K562 (cell line): ENCODE measurements at regions not wholly inside any gene's neighbourhood (a gene's known extent, or its start where the extent isn't known, plus 50 kb on each side); places are given as distances from the start of the nearest gene placed in this dataset.

ENCODE experiments used
- ATAC-seq: fragments of 200-7000 bp; cut with Tn5 transposase; 3 replicates; pipeline ENCODE4 v1.9.1; 2020; ENCODE audit warnings: moderate library complexity
- BruUV-seq: library from RNA; stranded (reverse); fragments of 400-500 nt; replicated peaks from 2 replicates; lab custom pipeline; 2021; lab: Mats Ljungman, UMichigan
- CTCF ChIA-PET: fragments of 300-600 bp; formaldehyde crosslinking; extraction: SDS; loops from one replicate; lab custom pipeline; 2021; ENCODE audit warnings: low intra/inter-chr PET ratio; lab: Yijun Ruan, JAX
- POLR2A ChIA-PET: fragments of 300-600, 350-650 bp; sonication (Branson Sonifier 250); formaldehyde crosslinking; extraction: SDS; loops from one replicate; lab custom pipeline; 2021; ENCODE audit warnings: antibody characterized with exemption, inconsistent platforms; lab: Yijun Ruan, JAX
- DNase-seq, 4 experiments: peaks; one replicate each; pipeline versions ENCODE4 v3.0.0 to v3.0.0-alpha.2; 2011 to 2018; ENCODE audit warnings: low spot score in 3 of 4, mixed read lengths in 3 of 4; ENCODE audit errors: extremely low read depth in 1 of 4
- FAIRE-seq: peaks from 2 replicates; lab custom pipeline; 2011; peaks lifted over from hg19 to GRCh38; lab: Jason Lieb, UNC
- H2AFZ ChIP-seq: 2 replicates; pipeline ENCODE4 v1.6.0; 2011; ENCODE audit warnings: low read depth, low read length, control low read depth, inconsistent platforms
- H3K27ac ChIP-seq: fragments of 200-600 bp; 3 replicates; pipeline ENCODE4 v1.8.0; 2011; ENCODE audit warnings: low read depth, mild to moderate bottlenecking, control low read depth, inconsistent platforms, low read length, moderate library complexity, mixed read lengths; ENCODE audit errors: extremely low read depth
- H3K27me3 ChIP-seq, 2 experiments: fragments of 300-600 bp in 1 of 2; 2 replicates in 1 of 2; 3 replicates in 1 of 2; pipeline versions ENCODE4 v1.6.0 to v1.8.0; 2011; ENCODE audit warnings: inconsistent platforms in 2 of 2, low read length in 2 of 2, mild to moderate bottlenecking in 1 of 2, mixed read lengths in 1 of 2, moderate library complexity in 1 of 2; ENCODE audit not compliant: control insufficient read depth in 2 of 2, insufficient read depth in 2 of 2
- H3K36me3 ChIP-seq: fragments of 300-600 bp; 3 replicates; pipeline ENCODE4 v1.8.0; 2011; ENCODE audit warnings: mild to moderate bottlenecking, low read length, inconsistent platforms; ENCODE audit not compliant: control insufficient read depth, insufficient read depth
- H3K4me1 ChIP-seq, 2 experiments: fragments of 200-600 bp in 1 of 2; replicated peaks in 1 of 2; 2 replicates in 1 of 2; 3 replicates in 1 of 2; pipeline versions ENCODE4 v1.5.1 to v1.8.0; 2011; ENCODE audit warnings: inconsistent platforms in 2 of 2, low read length in 2 of 2, mild to moderate bottlenecking in 1 of 2, mixed read lengths in 1 of 2, moderate library complexity in 1 of 2; ENCODE audit not compliant: control insufficient read depth in 2 of 2, insufficient read depth in 2 of 2
- H3K4me2 ChIP-seq: 2 replicates; pipeline ENCODE4 v1.6.1; 2011; ENCODE audit warnings: low read length, control low read depth, inconsistent platforms, mixed read lengths; ENCODE audit not compliant: insufficient read depth
- H3K4me3 ChIP-seq: fragments of 200-600 bp; sonication (generic), shearing (Covaris generic); 2 replicates; pipeline ENCODE4 v1.5.1; 2016; ENCODE audit warnings: control low read depth, inconsistent platforms
- H3K79me2 ChIP-seq: fragments of 200-600 bp; 3 replicates; pipeline ENCODE4 v1.8.0; 2011; ENCODE audit warnings: low read length, inconsistent platforms; ENCODE audit not compliant: control insufficient read depth, insufficient read depth
- H3K9ac ChIP-seq, 2 experiments: 2 replicates each; pipeline versions ENCODE4 v1.6.0 to v1.6.1; 2011; ENCODE audit warnings: low read depth in 2 of 2, low read length in 2 of 2, control low read depth in 1 of 2, inconsistent platforms in 1 of 2, mild to moderate bottlenecking in 1 of 2, mixed read lengths in 1 of 2; ENCODE audit not compliant: insufficient read depth in 1 of 2
- H3K9me1 ChIP-seq: one replicate; pipeline ENCODE4 v1.6.0; 2011; ENCODE audit warnings: inconsistent platforms, mild to moderate bottlenecking, low read length, moderate library complexity; ENCODE audit not compliant: control insufficient read depth, insufficient read depth
- H3K9me3 ChIP-seq: replicated peaks from 2 replicates; pipeline ENCODE4 v1.5.1; 2011; ENCODE audit warnings: low read depth, low read length, inconsistent platforms; ENCODE audit not compliant: control insufficient read depth, insufficient read depth
- H4K20me1 ChIP-seq: replicated peaks from 2 replicates; pipeline ENCODE4 v1.6.1; 2011; ENCODE audit warnings: low read length, inconsistent platforms, mixed read lengths; ENCODE audit not compliant: control insufficient read depth, insufficient read depth
- BCLAF1 ChIP-seq, 2 experiments: fragments of 450-650 bp in 1 of 2; IDR thresholded peaks; 2 replicates each; pipeline ENCODE4 v1.6.1; 2011 to 2017; ENCODE audit warnings: low read depth in 2 of 2, antibody characterized with exemption in 1 of 2, borderline replicate concordance in 1 of 2, low read length in 1 of 2, mild to moderate bottlenecking in 1 of 2, mixed read lengths in 1 of 2; ENCODE audit not compliant: control insufficient read depth in 1 of 2
- CHD4 ChIP-seq: fragments of 200-600 bp; sonication (generic); IDR thresholded peaks from 3 replicates; pipeline ENCODE4 v1.6.1; 2012; ENCODE audit warnings: low read depth, mild to moderate bottlenecking, mixed read lengths, low read length, inconsistent platforms; ENCODE audit not compliant: insufficient read depth, insufficient replicate concordance, poor library complexity, severe bottlenecking
- EZH2 ChIP-seq: IDR thresholded peaks from 2 replicates; pipeline ENCODE4 v1.6.1; 2012; ENCODE audit warnings: low read depth, mild to moderate bottlenecking, inconsistent platforms, low read length, borderline replicate concordance
- GABPA ChIP-seq: fragments of 200-800 bp; sonication (Bioruptor generic); conservative IDR thresholded peaks from 2 replicates; pipeline ENCODE4 v1.6.1; 2016; ENCODE audit warnings: low read depth, missing genetic modification characterization, missing compliant biosample characterization
- PCBP2 ChIP-seq: fragments of 200-400 bp; formaldehyde crosslinking; IDR thresholded peaks from 2 replicates; pipeline ENCODE4 v1.6.1; 2018; ENCODE audit warnings: low read length, low read depth, mild to moderate bottlenecking, moderate library complexity; ENCODE audit not compliant: poor library complexity, severe bottlenecking
- PHTF2 ChIP-seq: fragments of 250-450 bp; sonication (Bioruptor Pico); IDR thresholded peaks from 2 replicates; pipeline ENCODE4 v1.5.0; 2021; ENCODE audit warnings: mild to moderate bottlenecking
- POLR2H ChIP-seq: IDR thresholded peaks from 2 replicates; pipeline ENCODE4 v1.6.1; 2016; ENCODE audit warnings: missing genetic modification characterization, low read depth, mild to moderate bottlenecking, control low read depth, missing compliant biosample characterization, moderate library complexity
- ZFP36 ChIP-seq: fragments of 150-350 bp; IDR thresholded peaks from 2 replicates; pipeline ENCODE4 v1.6.1; 2018; ENCODE audit warnings: low read length, low read depth; ENCODE audit not compliant: partially characterized antibody
- ZNF507 ChIP-seq: conservative IDR thresholded peaks from 2 replicates; pipeline ENCODE4 v1.6.1; 2017; ENCODE audit warnings: missing genetic modification characterization, missing compliant biosample characterization
- WGBS: fragments of 100-300 bp; shearing (Covaris generic); methylation state at CpG from one replicate; pipeline ENCODE4 v1.1.6; 2016; ENCODE audit warnings: low coverage, mixed read lengths; ENCODE audit not compliant: insufficient coverage; ENCODE audit errors: missing lambda C conversion rate; 5-methylcytosine and 5-hydroxymethylcytosine counted together
- in situ Hi-C: fragments of 300-500 bp; cut with MboI; formaldehyde crosslinking; loops from 4 replicates; pipeline ENCODE4 v1.15.0; 2018; ENCODE audit warnings: inconsistent platforms, mixed read lengths
- intact Hi-C: fragments of 100-400 bp; cut with micrococcal nuclease; formaldehyde crosslinking; loops from 2 replicates; pipeline ENCODE4 v1.14.2; 2022
- TF ChIP-seq, protein P1 (sequence below): sonication (generic); formaldehyde crosslinking; IDR thresholded peaks from 2 replicates; pipeline ENCODE4 v1.8.0; 2023; ENCODE audit warnings: mild to moderate bottlenecking, missing genetic modification reagents
- TF ChIP-seq, protein P2 (sequence below), 3 experiments: IDR thresholded peaks in 2 of 3; conservative IDR thresholded peaks in 1 of 3; 2 replicates each; pipeline ENCODE4 v1.5.1; 2011 to 2012; ENCODE audit warnings: low read length in 3 of 3, mild to moderate bottlenecking in 3 of 3, control low read depth in 2 of 3, improper control_type of control experiment in 1 of 3, inconsistent platforms in 1 of 3, low read depth in 1 of 3, mixed read lengths in 1 of 3, moderate library complexity in 1 of 3; ENCODE audit not compliant: insufficient read depth in 2 of 3

- intact Hi-C loops: no loop called here
- H3K27ac ChIP-seq: no peak overlapping the region
- TF ChIP-seq PHTF2 (no peak), BCLAF1 (IDR thresholded peaks at IDR 0.05; ENCODE audit: borderline replicate concordance in 1 of 2, control insufficient read depth in 1 of 2, low read depth in 2 of 2, low read length in 1 of 2) (no peak), ZNF507 (no peak), ZFP36 (no peak), PCBP2 (no peak), POLR2H (no peak), CHD4 (no peak), EZH2 (no peak), GABPA (tag) (no peak)
- TF ChIP-seq, protein P1, sequence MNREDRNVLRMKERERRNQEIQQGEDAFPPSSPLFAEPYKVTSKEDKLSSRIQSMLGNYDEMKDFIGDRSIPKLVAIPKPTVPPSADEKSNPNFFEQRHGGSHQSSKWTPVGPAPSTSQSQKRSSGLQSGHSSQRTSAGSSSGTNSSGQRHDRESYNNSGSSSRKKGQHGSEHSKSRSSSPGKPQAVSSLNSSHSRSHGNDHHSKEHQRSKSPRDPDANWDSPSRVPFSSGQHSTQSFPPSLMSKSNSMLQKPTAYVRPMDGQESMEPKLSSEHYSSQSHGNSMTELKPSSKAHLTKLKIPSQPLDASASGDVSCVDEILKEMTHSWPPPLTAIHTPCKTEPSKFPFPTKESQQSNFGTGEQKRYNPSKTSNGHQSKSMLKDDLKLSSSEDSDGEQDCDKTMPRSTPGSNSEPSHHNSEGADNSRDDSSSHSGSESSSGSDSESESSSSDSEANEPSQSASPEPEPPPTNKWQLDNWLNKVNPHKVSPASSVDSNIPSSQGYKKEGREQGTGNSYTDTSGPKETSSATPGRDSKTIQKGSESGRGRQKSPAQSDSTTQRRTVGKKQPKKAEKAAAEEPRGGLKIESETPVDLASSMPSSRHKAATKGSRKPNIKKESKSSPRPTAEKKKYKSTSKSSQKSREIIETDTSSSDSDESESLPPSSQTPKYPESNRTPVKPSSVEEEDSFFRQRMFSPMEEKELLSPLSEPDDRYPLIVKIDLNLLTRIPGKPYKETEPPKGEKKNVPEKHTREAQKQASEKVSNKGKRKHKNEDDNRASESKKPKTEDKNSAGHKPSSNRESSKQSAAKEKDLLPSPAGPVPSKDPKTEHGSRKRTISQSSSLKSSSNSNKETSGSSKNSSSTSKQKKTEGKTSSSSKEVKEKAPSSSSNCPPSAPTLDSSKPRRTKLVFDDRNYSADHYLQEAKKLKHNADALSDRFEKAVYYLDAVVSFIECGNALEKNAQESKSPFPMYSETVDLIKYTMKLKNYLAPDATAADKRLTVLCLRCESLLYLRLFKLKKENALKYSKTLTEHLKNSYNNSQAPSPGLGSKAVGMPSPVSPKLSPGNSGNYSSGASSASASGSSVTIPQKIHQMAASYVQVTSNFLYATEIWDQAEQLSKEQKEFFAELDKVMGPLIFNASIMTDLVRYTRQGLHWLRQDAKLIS (CRISPR knock-in tag): no peak
- TF ChIP-seq, protein P2, sequence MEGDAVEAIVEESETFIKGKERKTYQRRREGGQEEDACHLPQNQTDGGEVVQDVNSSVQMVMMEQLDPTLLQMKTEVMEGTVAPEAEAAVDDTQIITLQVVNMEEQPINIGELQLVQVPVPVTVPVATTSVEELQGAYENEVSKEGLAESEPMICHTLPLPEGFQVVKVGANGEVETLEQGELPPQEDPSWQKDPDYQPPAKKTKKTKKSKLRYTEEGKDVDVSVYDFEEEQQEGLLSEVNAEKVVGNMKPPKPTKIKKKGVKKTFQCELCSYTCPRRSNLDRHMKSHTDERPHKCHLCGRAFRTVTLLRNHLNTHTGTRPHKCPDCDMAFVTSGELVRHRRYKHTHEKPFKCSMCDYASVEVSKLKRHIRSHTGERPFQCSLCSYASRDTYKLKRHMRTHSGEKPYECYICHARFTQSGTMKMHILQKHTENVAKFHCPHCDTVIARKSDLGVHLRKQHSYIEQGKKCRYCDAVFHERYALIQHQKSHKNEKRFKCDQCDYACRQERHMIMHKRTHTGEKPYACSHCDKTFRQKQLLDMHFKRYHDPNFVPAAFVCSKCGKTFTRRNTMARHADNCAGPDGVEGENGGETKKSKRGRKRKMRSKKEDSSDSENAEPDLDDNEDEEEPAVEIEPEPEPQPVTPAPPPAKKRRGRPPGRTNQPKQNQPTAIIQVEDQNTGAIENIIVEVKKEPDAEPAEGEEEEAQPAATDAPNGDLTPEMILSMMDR (IDR thresholded peaks at IDR 0.05 in 2 of 3, conservative IDR thresholded peaks at IDR 0.05 in 1 of 3; ENCODE audit: insufficient read depth in 2 of 3, low read depth in 1 of 3, low read length in 3 of 3): no peak
These were observed 105.0 kb upstream of the FRMD6 start for GRCh38 chr14:51546603-51547258.

More at GRCh38 chr14:51546603-51547258, 105.0 kb upstream of the FRMD6 start:
- Histone ChIP-seq H2AFZ (no peak overlapping the region), H3K9me1 (no peaks in the 10 kb centered on the region), H3K9me3 (no peaks in the 10 kb centered on the region), H4K20me1 (no peaks in the 10 kb centered on the region), H3K79me2 (no peaks in the 10 kb centered on the region), H3K4me1 (no peaks in the 10 kb centered on the region), H3K27me3 (no peaks in the 10 kb centered on the region), H3K9ac (no peak overlapping the region), H3K4me2 (no peak overlapping the region), H3K36me3 (no peaks in the 10 kb centered on the region), H3K4me3 (no peak overlapping the region)
- in situ Hi-C loops: no loop called here
- CTCF ChIA-PET: no interaction called here
- WGBS: 0% methylated on average over 2 of the region's 2 CpGs
- POLR2A ChIA-PET: no interaction called here
- DNase-seq: no peak
- ATAC-seq: no peak
- no peak for FAIRE-seq
- no TSS peak for BruUV-seq
